ENCODE measurements at regions not wholly inside any gene's neighbourhood (a gene's known extent, or its start where the extent isn't known, plus 50 kb on each side); places are given as distances from the start of the nearest gene placed in this dataset.

DNA sequence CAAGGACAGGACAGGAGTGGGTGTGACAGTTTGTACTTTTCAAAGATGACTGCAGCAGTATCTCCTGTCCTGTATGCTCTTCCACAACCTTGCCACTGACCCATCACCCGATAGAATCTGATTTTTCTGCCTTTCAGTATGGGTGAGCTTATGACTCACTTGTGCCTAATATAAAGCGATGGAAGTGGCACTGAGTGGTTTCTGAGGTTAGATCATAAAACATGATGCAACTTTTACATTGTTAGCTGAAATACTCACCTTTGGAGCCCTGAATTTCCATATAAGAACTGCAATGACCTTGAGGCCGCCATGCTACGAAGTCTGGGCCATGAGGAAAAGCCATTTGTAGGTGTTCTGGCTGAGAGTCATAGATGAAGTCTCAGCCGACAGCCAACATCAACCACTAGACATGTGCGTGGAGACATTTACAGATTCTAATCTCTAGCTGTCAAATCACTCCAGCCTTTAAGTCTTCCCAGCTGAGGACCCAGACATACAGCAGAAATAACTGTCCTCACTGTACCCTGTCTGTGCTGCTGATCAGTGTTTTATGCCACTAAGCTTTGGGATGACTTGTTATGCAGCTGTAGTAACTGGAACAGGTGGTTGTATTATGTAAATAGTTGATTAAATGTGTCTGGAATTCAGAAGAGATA, 105.9 kb upstream of the ARHGAP20 start:
- intact Hi-C loops (cut with micrococcal nuclease; ENCODE audit: unreplicated experiment) = no loop called here
- BruUV-seq (replicated peaks) = no TSS peak
- H3K4me1 Mint-ChIP-seq (ENCODE audit: low read depth, unreplicated experiment) = no peaks in the 10 kb centered on the region
- no peak overlapping the region for H3K27ac Mint-ChIP-seq (ENCODE audit: unreplicated experiment)
- TF ChIP-seq, protein P1, sequence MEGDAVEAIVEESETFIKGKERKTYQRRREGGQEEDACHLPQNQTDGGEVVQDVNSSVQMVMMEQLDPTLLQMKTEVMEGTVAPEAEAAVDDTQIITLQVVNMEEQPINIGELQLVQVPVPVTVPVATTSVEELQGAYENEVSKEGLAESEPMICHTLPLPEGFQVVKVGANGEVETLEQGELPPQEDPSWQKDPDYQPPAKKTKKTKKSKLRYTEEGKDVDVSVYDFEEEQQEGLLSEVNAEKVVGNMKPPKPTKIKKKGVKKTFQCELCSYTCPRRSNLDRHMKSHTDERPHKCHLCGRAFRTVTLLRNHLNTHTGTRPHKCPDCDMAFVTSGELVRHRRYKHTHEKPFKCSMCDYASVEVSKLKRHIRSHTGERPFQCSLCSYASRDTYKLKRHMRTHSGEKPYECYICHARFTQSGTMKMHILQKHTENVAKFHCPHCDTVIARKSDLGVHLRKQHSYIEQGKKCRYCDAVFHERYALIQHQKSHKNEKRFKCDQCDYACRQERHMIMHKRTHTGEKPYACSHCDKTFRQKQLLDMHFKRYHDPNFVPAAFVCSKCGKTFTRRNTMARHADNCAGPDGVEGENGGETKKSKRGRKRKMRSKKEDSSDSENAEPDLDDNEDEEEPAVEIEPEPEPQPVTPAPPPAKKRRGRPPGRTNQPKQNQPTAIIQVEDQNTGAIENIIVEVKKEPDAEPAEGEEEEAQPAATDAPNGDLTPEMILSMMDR (IDR thresholded peaks at IDR 0.05; ENCODE audit: unreplicated experiment) = no peak
- H3K36me3 Mint-ChIP-seq (ENCODE audit: insufficient read depth, unreplicated experiment) = no peaks in the 10 kb centered on the region
- H3K4me3 Mint-ChIP-seq (ENCODE audit: low read depth, unreplicated experiment) = no peak overlapping the region
- no peaks in the 10 kb centered on the region for H3K9me3 Mint-ChIP-seq (ENCODE audit: low read depth, unreplicated experiment)
- CTCF ChIA-PET = interaction anchor here (0.6 kb wide), 1 partner anchor 1518 kb away, joined by 4 read pairs; no protein-coding TSS in a partner anchor
- DNase-seq = no peak
- H3K27me3 Mint-ChIP-seq (ENCODE audit: unreplicated experiment) = peaks cover 27% of the 10 kb centered on the region

DNA sequence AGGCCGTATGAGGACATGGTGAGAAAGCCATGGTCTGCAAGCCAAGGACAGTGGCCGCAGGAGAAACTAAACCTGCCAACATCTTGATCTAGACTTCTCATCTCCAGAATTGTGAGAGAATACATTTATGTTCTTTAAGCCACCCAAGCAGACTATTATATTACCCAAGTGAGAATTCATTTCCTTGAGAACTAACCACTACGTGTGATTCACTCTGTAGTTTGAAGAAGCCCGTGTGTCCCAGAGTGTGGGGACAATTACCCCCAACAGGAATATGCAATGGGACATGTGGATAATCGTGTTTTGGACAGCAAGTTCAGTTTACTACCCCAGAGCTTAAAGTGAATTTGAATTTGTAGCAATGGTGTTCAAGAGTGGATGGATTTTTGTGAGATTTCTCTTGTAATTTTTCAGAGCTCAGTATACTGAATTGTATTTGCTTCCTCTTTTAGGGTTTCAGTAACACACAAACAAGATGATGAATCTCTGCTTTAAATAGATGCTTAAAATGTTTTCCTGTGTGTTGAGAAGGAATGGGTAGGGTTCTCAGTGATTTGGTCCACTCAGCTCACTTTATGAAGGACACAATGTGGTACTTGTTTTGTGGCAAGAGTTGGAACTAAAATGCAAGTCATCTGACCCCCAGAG, 100.0 kb upstream of the ARHGAP20 start:
- no peaks in the 10 kb centered on the region for H3K4me1 Mint-ChIP-seq (ENCODE audit: low read depth, unreplicated experiment)
- CTCF ChIA-PET = no interaction called here
- no peak overlapping the region for H3K27ac Mint-ChIP-seq (ENCODE audit: unreplicated experiment)
- H3K27me3 Mint-ChIP-seq (ENCODE audit: unreplicated experiment) = peaks cover 16% of the 10 kb centered on the region
- no peak for DNase-seq
- H3K36me3 Mint-ChIP-seq (ENCODE audit: insufficient read depth, unreplicated experiment) = no peaks in the 10 kb centered on the region
- H3K9me3 Mint-ChIP-seq (ENCODE audit: low read depth, unreplicated experiment) = no peaks in the 10 kb centered on the region
- TF ChIP-seq, protein P1 (IDR thresholded peaks at IDR 0.05; ENCODE audit: unreplicated experiment) = no peak
- BruUV-seq (replicated peaks) = no TSS peak
- intact Hi-C loops (cut with micrococcal nuclease; ENCODE audit: unreplicated experiment) = no loop called here
- no peak overlapping the region for H3K4me3 Mint-ChIP-seq (ENCODE audit: low read depth, unreplicated experiment)

DNA sequence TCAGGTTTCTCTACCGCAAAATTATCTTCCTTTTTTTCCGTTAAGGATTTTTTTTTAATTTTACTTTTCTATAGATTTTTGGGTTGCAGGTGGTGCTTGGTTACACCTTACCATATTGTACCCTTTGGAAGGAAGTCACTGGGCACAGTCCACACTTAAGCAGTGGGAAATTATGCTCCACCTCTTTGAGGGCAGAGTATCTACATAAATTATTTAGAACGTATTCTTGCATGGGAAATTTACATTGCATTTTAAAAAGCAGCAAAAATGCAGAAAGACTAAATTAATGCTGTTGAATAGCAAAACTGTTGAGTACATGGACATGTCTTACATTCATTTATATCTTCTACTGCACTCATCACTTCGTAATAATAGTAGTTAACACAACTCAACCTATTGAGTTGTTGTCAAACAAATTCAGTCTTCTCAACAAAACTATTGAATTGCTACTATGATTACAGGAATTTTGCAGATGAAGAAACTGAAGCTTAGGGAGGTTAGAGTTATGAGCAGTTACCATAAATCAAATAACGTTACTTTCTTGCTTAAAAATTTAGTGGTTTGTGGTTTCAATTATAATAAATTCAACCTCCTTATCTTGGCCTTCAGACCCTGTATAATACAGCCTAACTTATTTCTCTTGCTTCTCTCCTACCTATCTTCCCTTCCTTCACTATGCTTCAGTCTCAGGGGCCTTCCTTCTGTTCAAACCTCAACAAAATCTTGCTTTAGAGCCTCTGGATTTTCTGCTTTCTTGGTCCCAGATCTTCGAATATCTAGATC, 97.4 kb upstream of the ARHGAP20 start:
- H3K27ac Mint-ChIP-seq (ENCODE audit: unreplicated experiment) = no peak overlapping the region
- no peaks in the 10 kb centered on the region for H3K9me3 Mint-ChIP-seq (ENCODE audit: low read depth, unreplicated experiment)
- TF ChIP-seq, protein P1 (IDR thresholded peaks at IDR 0.05; ENCODE audit: unreplicated experiment) = no peak
- H3K27me3 Mint-ChIP-seq (ENCODE audit: unreplicated experiment) = peaks cover 13% of the 10 kb centered on the region
- no peak overlapping the region for H3K4me3 Mint-ChIP-seq (ENCODE audit: low read depth, unreplicated experiment)
- CTCF ChIA-PET = no interaction called here
- no TSS peak for BruUV-seq (replicated peaks)
- no peak for DNase-seq
- no peaks in the 10 kb centered on the region for H3K4me1 Mint-ChIP-seq (ENCODE audit: low read depth, unreplicated experiment)
- intact Hi-C loops (cut with micrococcal nuclease; ENCODE audit: unreplicated experiment) = no loop called here
- no peaks in the 10 kb centered on the region for H3K36me3 Mint-ChIP-seq (ENCODE audit: insufficient read depth, unreplicated experiment)

DNA sequence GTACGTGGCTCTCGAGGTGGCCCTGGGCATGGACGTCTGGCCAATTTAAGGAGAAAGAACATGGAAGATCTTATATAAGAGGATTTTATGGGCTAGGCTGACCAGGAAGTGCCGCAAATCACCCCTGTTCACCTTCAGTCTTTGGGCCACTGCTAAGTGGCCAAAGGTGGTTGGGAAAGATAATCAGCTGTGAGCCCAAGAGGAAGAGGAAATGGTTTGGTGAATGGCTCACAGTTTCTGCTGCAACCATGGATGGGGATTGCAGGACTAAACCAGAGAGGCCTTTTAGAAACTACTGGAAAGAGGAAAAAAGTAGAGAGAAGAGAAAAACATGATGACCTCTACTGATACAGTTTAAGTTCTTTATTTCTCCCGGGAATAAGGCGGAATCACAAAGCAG, 96.0 kb upstream of the ARHGAP20 start:
- H3K27ac Mint-ChIP-seq (ENCODE audit: unreplicated experiment) = no peak overlapping the region
- no peaks in the 10 kb centered on the region for H3K36me3 Mint-ChIP-seq (ENCODE audit: insufficient read depth, unreplicated experiment)
- intact Hi-C loops (cut with micrococcal nuclease; ENCODE audit: unreplicated experiment) = no loop called here
- DNase-seq = no peak
- H3K27me3 Mint-ChIP-seq (ENCODE audit: unreplicated experiment) = peaks cover 13% of the 10 kb centered on the region
- H3K4me3 Mint-ChIP-seq (ENCODE audit: low read depth, unreplicated experiment) = no peak overlapping the region
- CTCF ChIA-PET = interaction anchor here (0.5 kb wide), 1 partner anchor 224 kb away, joined by 4 read pairs; no protein-coding TSS in a partner anchor
- BruUV-seq (replicated peaks) = no TSS peak
- no peaks in the 10 kb centered on the region for H3K9me3 Mint-ChIP-seq (ENCODE audit: low read depth, unreplicated experiment)
- no peaks in the 10 kb centered on the region for H3K4me1 Mint-ChIP-seq (ENCODE audit: low read depth, unreplicated experiment)
- TF ChIP-seq, protein P1 (IDR thresholded peaks at IDR 0.05; ENCODE audit: unreplicated experiment) = no peak

All from Calu3 (cell line).